HG03565 (cell line): ENCODE measurements at regions not wholly inside any gene's neighbourhood (a gene's known extent, or its start where the extent isn't known, plus 50 kb on each side); places are given as distances from the start of the nearest gene placed in this dataset.

Source experiments
- ATAC-seq: cut with Tn5 transposase; IDR thresholded peaks from one replicate; pipeline ENCODE4 v1.9.1; 2021; ENCODE audit warnings: mild to moderate bottlenecking, moderate library complexity; ENCODE audit not compliant: unreplicated experiment

GRCh38 chr16:7983676-7984075 lies 606.6 kb downstream of the TMEM114 start:
- ATAC-seq, result no peak

- ATAC-seq, result no peak
Observed at GRCh38 chr16:7980133-7980483, 610.2 kb downstream of the TMEM114 start.

GRCh38 chr16:7979448-7980132 lies 610.7 kb downstream of the TMEM114 start:
- no peak for ATAC-seq

GRCh38 chr16:7976563-7976962 lies 613.7 kb downstream of the TMEM114 start:
- ATAC-seq, result no peak

GRCh38 chr16:7976125-7976524 lies 614.2 kb downstream of the TMEM114 start:
- no peak for ATAC-seq

GRCh38 chr16:7967996-7968509 lies 622.3 kb downstream of the TMEM114 start:
- ATAC-seq, result no peak

GRCh38 chr16:7964744-7965143 lies 625.6 kb downstream of the TMEM114 start:
- no peak for ATAC-seq

- no peak for ATAC-seq
Observed at GRCh38 chr16:7964167-7964566, 626.1 kb downstream of the TMEM114 start.

- no peak for ATAC-seq
Observed at GRCh38 chr16:7962091-7962879, 628.0 kb downstream of the TMEM114 start.

- ATAC-seq, result no peak
Observed at GRCh38 chr16:7957151-7957550, 624.5 kb downstream of the RBFOX1 start.

- ATAC-seq, result no peak
Observed at GRCh38 chr16:7953360-7953759, 620.7 kb downstream of the RBFOX1 start.

GRCh38 chr16:7946142-7946541 lies 613.5 kb downstream of the RBFOX1 start:
- ATAC-seq, result no peak

GRCh38 chr16:7938175-7938574 lies 605.5 kb downstream of the RBFOX1 start:
- ATAC-seq, result no peak

- ATAC-seq, result no peak
Observed at GRCh38 chr16:7921345-7921744, 588.7 kb downstream of the RBFOX1 start.

GRCh38 chr16:7919782-7920181 lies 587.1 kb downstream of the RBFOX1 start:
- no peak for ATAC-seq

- ATAC-seq, result no peak
Observed at GRCh38 chr16:7914748-7915147, 582.1 kb downstream of the RBFOX1 start.

GRCh38 chr16:7912132-7912531 lies 579.5 kb downstream of the RBFOX1 start:
- ATAC-seq, result no peak

GRCh38 chr16:7910116-7910515 lies 577.5 kb downstream of the RBFOX1 start:
- no peak for ATAC-seq

- ATAC-seq, result no peak
Observed at GRCh38 chr16:7888411-7888810, 555.8 kb downstream of the RBFOX1 start.

GRCh38 chr16:7887316-7887715 lies 554.7 kb downstream of the RBFOX1 start:
- ATAC-seq, result no peak

GRCh38 chr16:7871979-7872378 lies 539.3 kb downstream of the RBFOX1 start:
- ATAC-seq, result no peak

- no peak for ATAC-seq
Observed at GRCh38 chr16:7871371-7871770, 538.7 kb downstream of the RBFOX1 start.
